Suprapubic skin (tissue), 3 donors: ENCODE measurements at regions not wholly inside any gene's neighbourhood (a gene's known extent, or its start where the extent isn't known, plus 50 kb on each side); places are given as distances from the start of the nearest gene placed in this dataset.

Experiments
- EP300 ChIP-seq: sonication (generic); formaldehyde crosslinking; IDR thresholded peaks from one replicate; pipeline ENCODE4 v1.6.1; 2017; ENCODE audit warnings: antibody characterized with exemption
- TF ChIP-seq, protein P1 (sequence below), 2 donors: fragments of 200-600 bp in 1 of 2; fragments of 450-650 bp in 1 of 2; sonication (generic) in 1 of 2; IDR thresholded peaks; one replicate each; pipeline ENCODE4 v1.5.1; 2016 to 2019; ENCODE audit warnings: antibody characterized with exemption in 2 of 2, mild to moderate bottlenecking in 1 of 2, moderate library complexity in 1 of 2

DNA sequence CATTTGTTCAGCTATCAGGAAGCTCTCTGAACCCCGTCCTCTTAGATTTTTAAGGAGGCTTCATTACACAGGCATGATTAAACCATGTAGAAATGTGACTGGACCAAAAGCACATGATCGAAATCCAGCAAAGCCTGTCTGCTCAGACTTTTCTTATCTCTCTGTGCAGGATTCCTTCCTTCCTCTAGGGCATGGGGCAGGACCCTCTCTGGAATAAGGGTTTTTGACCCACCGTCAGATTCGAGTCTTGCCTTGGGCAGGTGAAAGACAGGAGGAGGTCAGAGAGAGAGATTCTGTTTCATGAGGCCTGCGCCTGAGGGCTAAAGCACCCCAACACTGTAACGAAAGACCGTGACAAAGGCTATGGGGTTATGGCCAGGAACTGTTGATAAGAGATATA lies 136.8 kb downstream of the RHOU start:
- TF ChIP-seq, protein P1, sequence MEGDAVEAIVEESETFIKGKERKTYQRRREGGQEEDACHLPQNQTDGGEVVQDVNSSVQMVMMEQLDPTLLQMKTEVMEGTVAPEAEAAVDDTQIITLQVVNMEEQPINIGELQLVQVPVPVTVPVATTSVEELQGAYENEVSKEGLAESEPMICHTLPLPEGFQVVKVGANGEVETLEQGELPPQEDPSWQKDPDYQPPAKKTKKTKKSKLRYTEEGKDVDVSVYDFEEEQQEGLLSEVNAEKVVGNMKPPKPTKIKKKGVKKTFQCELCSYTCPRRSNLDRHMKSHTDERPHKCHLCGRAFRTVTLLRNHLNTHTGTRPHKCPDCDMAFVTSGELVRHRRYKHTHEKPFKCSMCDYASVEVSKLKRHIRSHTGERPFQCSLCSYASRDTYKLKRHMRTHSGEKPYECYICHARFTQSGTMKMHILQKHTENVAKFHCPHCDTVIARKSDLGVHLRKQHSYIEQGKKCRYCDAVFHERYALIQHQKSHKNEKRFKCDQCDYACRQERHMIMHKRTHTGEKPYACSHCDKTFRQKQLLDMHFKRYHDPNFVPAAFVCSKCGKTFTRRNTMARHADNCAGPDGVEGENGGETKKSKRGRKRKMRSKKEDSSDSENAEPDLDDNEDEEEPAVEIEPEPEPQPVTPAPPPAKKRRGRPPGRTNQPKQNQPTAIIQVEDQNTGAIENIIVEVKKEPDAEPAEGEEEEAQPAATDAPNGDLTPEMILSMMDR (IDR thresholded peaks at IDR 0.05): no peak
- TF ChIP-seq EP300: no peak
